MCF 10A (cell line): ENCODE measurements at regions not wholly inside any gene's neighbourhood (a gene's known extent, or its start where the extent isn't known, plus 50 kb on each side); places are given as distances from the start of the nearest gene placed in this dataset.

Source experiments
- BruUV-seq: library from RNA; stranded (reverse); fragments of 400-500 nt; replicated peaks from 2 replicates; lab custom pipeline; 2021; lab: Mats Ljungman, UMichigan
- CTCF ChIA-PET: fragments of 300-600 bp; sonication (Branson Sonifier 250); formaldehyde crosslinking; extraction: SDS; loops from one replicate; lab custom pipeline; 2021; ENCODE audit warnings: antibody characterized with exemption, inconsistent platforms; lab: Yijun Ruan, JAX
- POLR2A ChIA-PET: fragments of 300-600, 350-650 bp; sonication (Branson Sonifier 250); formaldehyde crosslinking; extraction: SDS; loops from one replicate; lab custom pipeline; 2020; ENCODE audit warnings: antibody characterized with exemption, inconsistent platforms; lab: Yijun Ruan, JAX
- DNase-seq: peaks from one replicate; pipeline ENCODE4 v3.0.0-alpha.2; 2018; ENCODE audit not compliant: unreplicated experiment
- H3K27ac Mint-ChIP-seq: one replicate; pipeline ENCODE4 v1.8.0; 2022; ENCODE audit warnings: mild to moderate bottlenecking, low read depth, mixed read lengths; ENCODE audit not compliant: unreplicated experiment
- H3K27me3 Mint-ChIP-seq: one replicate; pipeline ENCODE4 v1.8.0; 2022; ENCODE audit warnings: mixed read lengths; ENCODE audit not compliant: insufficient read depth, unreplicated experiment
- H3K36me3 Mint-ChIP-seq: one replicate; pipeline ENCODE4 v1.8.0; 2022; ENCODE audit warnings: mild to moderate bottlenecking, moderate library complexity, mixed read lengths; ENCODE audit not compliant: insufficient read depth, unreplicated experiment
- H3K4me1 Mint-ChIP-seq: one replicate; pipeline ENCODE4 v1.8.0; 2022; ENCODE audit warnings: mixed read lengths; ENCODE audit not compliant: insufficient read depth, unreplicated experiment
- H3K4me3 Mint-ChIP-seq: one replicate; pipeline ENCODE4 v1.8.0; 2022; ENCODE audit warnings: mild to moderate bottlenecking, moderate library complexity, mixed read lengths; ENCODE audit not compliant: unreplicated experiment
- H3K9me3 Mint-ChIP-seq: one replicate; pipeline ENCODE4 v1.8.0; 2022; ENCODE audit warnings: mixed read lengths; ENCODE audit not compliant: unreplicated experiment
- CTCF ChIP-seq: fragments of 200-600 bp; IDR thresholded peaks from one replicate; pipeline ENCODE4 v1.8.0; 2022; ENCODE audit warnings: antibody characterized with exemption, mild to moderate bottlenecking; ENCODE audit not compliant: unreplicated experiment
- intact Hi-C: fragments of 100-400 bp; cut with micrococcal nuclease; formaldehyde crosslinking; loops from 2 replicates; pipeline ENCODE4 v1.14.1; 2022

GRCh38 chr18:22044474-22045220 lies 124.7 kb upstream of the GATA6 start:
- BruUV-seq = no TSS peak
- Mint-ChIP-seq H3K36me3 (no peaks in the 10 kb centered on the region), H3K27ac (no peak overlapping the region), H3K4me3 (no peak overlapping the region), H3K27me3 (no peaks in the 10 kb centered on the region), H3K4me1 (no peaks in the 10 kb centered on the region), H3K9me3 (no peaks in the 10 kb centered on the region)
- intact Hi-C loops = no loop called here
- no peak for TF ChIP-seq CTCF
- no peak for DNase-seq
- ChIA-PET CTCF (interaction anchor here (0.6 kb wide), 1 partner anchor 425 kb away, joined by 3 read pairs; no protein-coding TSS in a partner anchor), POLR2A (no interaction called here)

GRCh38 chr18:22045221-22045918 lies 124.0 kb upstream of the GATA6 start:
- H3K4me3 Mint-ChIP-seq = no peak overlapping the region
- no peak for DNase-seq
- POLR2A ChIA-PET = no interaction called here
- CTCF ChIA-PET = interaction anchor here (0.6 kb wide), 1 partner anchor 424 kb away, joined by 3 read pairs; no protein-coding TSS in a partner anchor
- H3K4me1 Mint-ChIP-seq = no peaks in the 10 kb centered on the region
- no TSS peak for BruUV-seq
- no peaks in the 10 kb centered on the region for H3K9me3 Mint-ChIP-seq
- H3K36me3 Mint-ChIP-seq = no peaks in the 10 kb centered on the region
- no peak overlapping the region for H3K27ac Mint-ChIP-seq
- H3K27me3 Mint-ChIP-seq = no peaks in the 10 kb centered on the region
- intact Hi-C loops = no loop called here
- no peak for TF ChIP-seq CTCF

- ChIA-PET POLR2A (no interaction called here), CTCF (interaction anchor here (0.7 kb wide), 1 partner anchor 412 kb away, joined by 3 read pairs; no protein-coding TSS in a partner anchor)
- Mint-ChIP-seq H3K27me3 (no peaks in the 10 kb centered on the region), H3K27ac (no peak overlapping the region), H3K4me3 (no peak overlapping the region), H3K36me3 (no peaks in the 10 kb centered on the region), H3K4me1 (no peaks in the 10 kb centered on the region), H3K9me3 (no peaks in the 10 kb centered on the region)
- TF ChIP-seq CTCF = no peak
- intact Hi-C loops = no loop called here
- no TSS peak for BruUV-seq
- no peak for DNase-seq
Measured at GRCh38 chr18:22046473-22046872, 122.9 kb upstream of the GATA6 start.

- no peaks in the 10 kb centered on the region for H3K27me3 Mint-ChIP-seq
- no peak overlapping the region for H3K27ac Mint-ChIP-seq
- intact Hi-C loops = no loop called here
- TF ChIP-seq CTCF = no peak
- H3K36me3 Mint-ChIP-seq = no peaks in the 10 kb centered on the region
- no TSS peak for BruUV-seq
- no peaks in the 10 kb centered on the region for H3K9me3 Mint-ChIP-seq
- no peaks in the 10 kb centered on the region for H3K4me1 Mint-ChIP-seq
- no peak for DNase-seq
- POLR2A ChIA-PET = interaction anchor here (0.6 to 1.6 kb wide), 2 partner anchors 11 to 152 kb away, joined by 3 read pairs; no protein-coding TSS in a partner anchor
- CTCF ChIA-PET = no interaction called here
- no peak overlapping the region for H3K4me3 Mint-ChIP-seq
Measured at GRCh38 chr18:22047485-22047884, 121.9 kb upstream of the GATA6 start.
